ENCODE measurements at regions not wholly inside any gene's neighbourhood (a gene's known extent, or its start where the extent isn't known, plus 50 kb on each side); places are given as distances from the start of the nearest gene placed in this dataset.

DNA sequence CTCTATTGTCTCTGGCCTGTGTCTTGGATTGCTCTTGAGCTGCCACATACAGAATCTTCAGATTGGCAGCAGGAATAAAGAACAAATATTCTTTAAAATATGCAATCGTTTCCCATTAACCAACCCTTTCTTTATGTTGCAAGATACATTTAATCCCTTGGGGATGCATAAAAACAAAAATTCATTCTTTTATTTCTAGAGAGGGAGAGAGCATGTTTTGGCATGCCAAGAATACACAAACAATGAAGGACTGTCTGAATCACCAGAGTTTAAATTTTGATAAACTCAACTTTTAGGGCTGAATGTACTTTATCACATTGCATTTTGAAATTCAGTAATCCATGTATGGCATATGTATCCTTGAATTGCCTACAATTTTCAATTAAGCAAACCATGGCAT is 154.3 kb upstream of the SEMA3D start:
- DNase-seq (ENCODE audit: low read depth, low spot score) (no peak), ATAC-seq (no peak)
- no peaks in the 10 kb centered on the region for H3K79me2 ChIP-seq (ENCODE audit: insufficient read depth, low read length)
- no peaks in the 10 kb centered on the region for H3K9me3 ChIP-seq (ENCODE audit: control insufficient read depth in 1 of 2, insufficient read depth in 1 of 2, low read depth in 1 of 2, low read length in 2 of 2)
- H3K9ac ChIP-seq (ENCODE audit: low read length), result no peak overlapping the region
- no peaks in the 10 kb centered on the region for H3K27me3 ChIP-seq (ENCODE audit: insufficient read depth, low read length)
- no peak overlapping the region for H3K27ac ChIP-seq (ENCODE audit: low read depth, low read length)
- no peaks in the 10 kb centered on the region for H4K20me1 ChIP-seq (ENCODE audit: insufficient read depth)
- no peak overlapping the region for H2AFZ ChIP-seq (ENCODE audit: low read depth, low read length, poor library complexity, severe bottlenecking)
- intact Hi-C loops (cut with micrococcal nuclease), result no loop called here
- TF ChIP-seq FOSL1 (IDR thresholded peaks at IDR 0.05; ENCODE audit: low read depth) (no peak), TCF7L2 (IDR thresholded peaks at IDR 0.05; ENCODE audit: borderline replicate concordance, extremely low read depth, insufficient read depth, insufficient read length) (no peak), CTCF (IDR thresholded peaks at IDR 0.05 in 2 of 3, conservative IDR thresholded peaks at IDR 0.05 in 1 of 3; ENCODE audit: borderline replicate concordance in 1 of 3, insufficient read depth in 1 of 3, low read depth in 2 of 3, low read length in 2 of 3) (no peak), ELF1 (IDR thresholded peaks at IDR 0.05; ENCODE audit: borderline replicate concordance, low read depth) (no peak), SRF (IDR thresholded peaks at IDR 0.05; ENCODE audit: low read depth) (no peak), ZFX (IDR thresholded peaks at IDR 0.05) (no peak), POLR2A (IDR thresholded peaks at IDR 0.05; ENCODE audit: borderline replicate concordance, extremely low read depth, insufficient read depth, insufficient read length) (no peak), REST (IDR thresholded peaks at IDR 0.05; ENCODE audit: low read depth) (no peak), YY1 (IDR thresholded peaks at IDR 0.05; ENCODE audit: extremely low read depth, insufficient replicate concordance, low read depth, low read length) (no peak)
- TF ChIP-seq, protein P1, sequence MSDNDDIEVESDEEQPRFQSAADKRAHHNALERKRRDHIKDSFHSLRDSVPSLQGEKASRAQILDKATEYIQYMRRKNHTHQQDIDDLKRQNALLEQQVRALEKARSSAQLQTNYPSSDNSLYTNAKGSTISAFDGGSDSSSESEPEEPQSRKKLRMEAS (IDR thresholded peaks at IDR 0.05), result no peak
- ChIA-PET CTCF (no interaction called here), POLR2A (no interaction called here), RAD21 (ENCODE audit: low non-redundant PET in 1 of 2, low total read pairs in 2 of 2, uncharacterized antibody in 2 of 2, unreplicated experiment in 2 of 2) (no interaction called here)
- BruUV-seq (replicated peaks), result no TSS peak
- H3K4me2 ChIP-seq (ENCODE audit: low read length), result no peak overlapping the region
- H3K4me1 ChIP-seq (ENCODE audit: control insufficient read depth in 1 of 2, insufficient read depth in 2 of 2, low read length in 2 of 2), result no peaks in the 10 kb centered on the region
- no peaks in the 10 kb centered on the region for H3K9me2 ChIP-seq (ENCODE audit: insufficient read depth)
- no peak overlapping the region for H3K4me3 ChIP-seq (replicated peaks in 1 of 2; ENCODE audit: low read depth in 1 of 2, low read length in 2 of 2)
- no peaks in the 10 kb centered on the region for H3K36me3 ChIP-seq (ENCODE audit: control insufficient read depth in 1 of 2, insufficient read depth in 2 of 2, low read length in 2 of 2)
